Small intestine (tissue), 7 donors: ENCODE measurements at regions not wholly inside any gene's neighbourhood (a gene's known extent, or its start where the extent isn't known, plus 50 kb on each side); places are given as distances from the start of the nearest gene placed in this dataset.

Experiments used
- DNase-seq, 2 donors: peaks; one replicate each; pipeline versions ENCODE4 v3.0.0 to v3.0.0-alpha.2; 2013
- FAIRE-seq: peaks from 2 replicates; lab custom pipeline; 2012; peaks lifted over from hg19 to GRCh38; lab: Jason Lieb, UNC
- H3K27ac ChIP-seq, 3 donors: one replicate each; pipeline ENCODE4 v1.5.1; 2013; ENCODE audit warnings: low read length in 2 of 3, mild to moderate bottlenecking in 2 of 3, control low read depth in 1 of 3, inconsistent platforms in 1 of 3, low read depth in 1 of 3, moderate library complexity in 1 of 3
- H3K27me3 ChIP-seq, 3 donors: one replicate each; pipeline ENCODE4 v1.6.1; 2013; ENCODE audit warnings: low read length in 3 of 3, inconsistent platforms in 1 of 3; ENCODE audit not compliant: control insufficient read depth in 3 of 3, insufficient read depth in 3 of 3
- H3K36me3 ChIP-seq, 3 donors: one replicate each; pipeline ENCODE4 v1.6.1; 2013; ENCODE audit warnings: low read length in 3 of 3, inconsistent platforms in 1 of 3, low read depth in 1 of 3, mild to moderate bottlenecking in 1 of 3, moderate library complexity in 1 of 3; ENCODE audit not compliant: control insufficient read depth in 3 of 3, insufficient read depth in 2 of 3
- H3K4me1 ChIP-seq, 3 donors: one replicate each; pipeline ENCODE4 v1.6.1; 2013; ENCODE audit warnings: low read length in 2 of 3, inconsistent platforms in 1 of 3, low read depth in 1 of 3, mild to moderate bottlenecking in 1 of 3, moderate library complexity in 1 of 3; ENCODE audit not compliant: control insufficient read depth in 3 of 3, insufficient read depth in 2 of 3
- H3K4me3 ChIP-seq, 3 donors: one replicate each; pipeline ENCODE4 v1.5.1; 2013; ENCODE audit warnings: low read length in 3 of 3, control low read depth in 1 of 3, inconsistent platforms in 1 of 3, low read depth in 1 of 3, mild to moderate bottlenecking in 1 of 3, moderate library complexity in 1 of 3
- H3K9me3 ChIP-seq, 2 donors: one replicate each; pipeline ENCODE4 v1.6.1; 2013; ENCODE audit warnings: low read depth in 1 of 2, low read length in 1 of 2; ENCODE audit not compliant: control insufficient read depth in 2 of 2, insufficient read depth in 1 of 2
- WGBS, 3 donors: extraction: QIAGEN DNeasy Blood & Tissue Kit; methylation state at CpG; one replicate each; pipeline ENCODE4 v1.1.7; 2013; 5-methylcytosine and 5-hydroxymethylcytosine counted together
- donor health status: healthy with polysubstance abuse.
- donor health status: control.
- donor health status: control.
- donor health status: Bipolar disorder and iron deficiency.
- donor health status: healthy.

- no peaks in the 10 kb centered on the region for H3K36me3 ChIP-seq
- H3K9me3 ChIP-seq = no peaks in the 10 kb centered on the region
- H3K4me3 ChIP-seq = no peak overlapping the region
- no peaks in the 10 kb centered on the region for H3K27me3 ChIP-seq
- WGBS, 3 donors = 67 to 73% (median 70%) methylated on average over 6 of the region's 6 CpGs
- FAIRE-seq (no peak), DNase-seq (no peak)
- no peak overlapping the region for H3K27ac ChIP-seq
- no peaks in the 10 kb centered on the region for H3K4me1 ChIP-seq
These were observed 86.9 kb upstream of the IGF1 start for GRCh38 chr12:102567031-102567985.

GRCh38 chr12:102565555-102565954 is 85.2 kb upstream of the IGF1 start:
- no peak overlapping the region for H3K4me3 ChIP-seq
- no peak overlapping the region for H3K27ac ChIP-seq
- no peaks in the 10 kb centered on the region for H3K27me3 ChIP-seq
- DNase-seq (no peak), FAIRE-seq (no peak)
- 64 to 88% (median 68%) methylated on average over 3 of the region's 3 CpGs for WGBS, 3 donors
- no peaks in the 10 kb centered on the region for H3K9me3 ChIP-seq
- no peaks in the 10 kb centered on the region for H3K4me1 ChIP-seq
- no peaks in the 10 kb centered on the region for H3K36me3 ChIP-seq

- Histone ChIP-seq H3K4me3 (no peak overlapping the region), H3K9me3 (no peaks in the 10 kb centered on the region), H3K36me3 (no peaks in the 10 kb centered on the region), H3K27me3 (no peaks in the 10 kb centered on the region), H3K4me1 (no peaks in the 10 kb centered on the region), H3K27ac (no peak overlapping the region)
- WGBS, 3 donors = 50 to 76% (median 58%) methylated on average over 4 of the region's 4 CpGs
- DNase-seq = no peak
- no peak for FAIRE-seq
These were observed 83.7 kb upstream of the IGF1 start for GRCh38 chr12:102564026-102564425.

DNA sequence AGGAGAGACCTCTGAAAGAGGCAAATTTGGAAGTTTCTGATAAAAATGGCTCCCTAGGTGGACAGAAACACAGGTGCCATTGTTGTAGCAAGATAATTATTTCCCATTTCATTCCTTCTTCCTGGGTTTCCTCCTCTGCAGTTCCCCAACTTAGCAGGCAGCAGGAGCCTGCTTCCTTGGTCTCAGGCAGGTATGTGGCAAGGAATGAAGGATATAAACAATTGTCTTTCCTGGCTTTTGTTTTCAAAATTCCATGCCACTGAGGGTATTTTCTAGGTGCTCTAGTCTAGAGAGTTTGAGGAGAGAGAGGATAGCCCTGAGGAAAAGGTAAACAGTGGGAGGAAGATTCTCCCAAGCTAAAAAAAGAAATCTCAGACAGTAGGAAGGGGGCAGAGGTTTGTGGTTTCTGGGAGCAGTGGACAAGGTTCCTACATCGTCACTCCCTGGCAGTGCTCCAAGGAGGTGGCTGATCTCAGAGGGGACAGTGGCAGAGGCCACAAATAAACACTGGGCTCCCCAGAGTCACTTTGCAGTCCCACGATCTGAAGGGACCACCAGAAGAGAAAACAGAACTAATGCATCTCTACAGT is 82.6 kb upstream of the IGF1 start:
- no peak for DNase-seq

DNA sequence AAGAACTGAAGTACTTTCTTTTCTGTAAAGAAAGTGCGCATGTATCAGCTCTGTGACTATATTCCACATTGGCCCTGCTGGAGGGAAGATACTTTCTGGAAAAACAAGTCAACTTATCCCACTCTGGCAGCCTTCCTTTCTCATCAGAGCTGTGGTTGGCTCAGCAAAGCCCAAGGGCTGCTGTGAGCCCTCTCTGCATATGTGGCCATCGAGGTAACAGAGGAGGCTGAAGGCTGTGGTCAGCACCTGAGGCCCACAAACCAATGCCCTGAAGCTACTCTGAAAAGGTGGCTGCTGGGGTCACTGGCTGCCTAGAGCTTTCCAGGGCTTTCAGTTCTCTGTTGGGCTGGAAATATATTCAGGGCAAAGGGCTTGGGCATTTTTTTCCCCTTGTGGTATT is 70.8 kb upstream of the IGF1 start:
- no peaks in the 10 kb centered on the region for H3K27me3 ChIP-seq
- no peak overlapping the region for H3K27ac ChIP-seq
- H3K4me1 ChIP-seq = no peaks in the 10 kb centered on the region
- H3K36me3 ChIP-seq = no peaks in the 10 kb centered on the region
- DNase-seq (no peak), FAIRE-seq (no peak)
- 75 to 87% (median 82%) methylated on average over 2 of the region's 2 CpGs for WGBS, 3 donors
- no peak overlapping the region for H3K4me3 ChIP-seq
- no peaks in the 10 kb centered on the region for H3K9me3 ChIP-seq

More for the DNA sequence above, 82.6 kb upstream of the IGF1 start:
- Histone ChIP-seq H3K27ac (no peak overlapping the region), H3K4me3 (no peak overlapping the region), H3K4me1 (no peaks in the 10 kb centered on the region), H3K27me3 (no peaks in the 10 kb centered on the region), H3K36me3 (no peaks in the 10 kb centered on the region), H3K9me3 (no peaks in the 10 kb centered on the region)
- FAIRE-seq = no peak
- WGBS, 3 donors = 28 to 47% (median 42%) methylated on average over 2 of the region's 2 CpGs

- DNase-seq = no peak
- Histone ChIP-seq H3K27ac (no peak overlapping the region), H3K4me3 (no peak overlapping the region), H3K27me3 (no peaks in the 10 kb centered on the region), H3K9me3 (no peaks in the 10 kb centered on the region), H3K36me3 (no peaks in the 10 kb centered on the region), H3K4me1 (no peaks in the 10 kb centered on the region)
- WGBS, 3 donors = 58 to 66% (median 64%) methylated on average over 5 of the region's 5 CpGs
- no peak for FAIRE-seq
These were observed 69.3 kb upstream of the IGF1 start for GRCh38 chr12:102549691-102550090.

GRCh38 chr12:102548543-102548942 is 68.2 kb upstream of the IGF1 start:
- FAIRE-seq = no peak

DNA sequence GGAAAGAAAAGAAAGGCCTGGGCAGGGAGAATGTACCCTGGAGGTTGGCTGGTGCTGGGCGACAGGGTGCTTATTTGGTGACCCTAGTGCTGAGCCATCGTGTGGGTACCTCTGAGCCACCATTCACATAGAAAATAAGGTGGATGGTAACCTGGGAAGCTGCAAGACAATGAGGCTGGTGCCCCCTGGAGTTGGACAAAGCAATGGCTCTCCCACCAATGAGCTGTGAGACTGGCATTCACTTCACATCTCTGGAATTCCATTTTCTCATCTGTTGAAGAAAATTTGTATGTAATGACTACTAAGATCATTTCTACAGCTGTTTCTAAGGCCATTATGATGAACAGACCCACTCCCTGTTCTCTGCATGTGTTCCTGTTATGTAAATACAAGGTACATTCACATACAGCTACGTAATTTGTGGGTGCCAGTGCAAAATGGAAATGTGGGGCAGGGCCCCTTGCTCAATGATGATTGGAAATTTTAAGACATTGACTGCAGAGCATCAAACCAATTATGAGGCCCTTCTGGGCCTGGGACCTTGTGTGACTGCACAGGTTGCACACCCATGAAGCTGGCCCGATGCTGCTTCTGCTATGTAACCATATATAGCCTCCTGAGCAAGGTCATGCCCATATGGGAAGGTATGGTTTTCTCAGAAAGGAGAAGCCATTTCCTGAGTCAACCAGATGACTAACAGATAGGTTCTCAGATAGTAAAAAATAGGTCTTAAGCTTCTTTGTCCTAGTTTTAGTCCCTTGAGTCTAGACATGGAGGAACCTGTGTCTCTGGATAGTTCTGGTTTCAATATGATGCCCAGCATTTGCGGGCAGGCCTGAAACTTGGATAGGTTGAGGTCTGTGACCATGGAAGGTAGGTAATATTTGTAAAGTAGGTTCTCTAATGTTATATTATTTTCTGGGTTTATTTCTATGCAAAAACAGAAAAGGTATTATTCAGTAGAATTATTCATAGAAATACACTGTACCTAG is 63.4 kb upstream of the IGF1 start:
- WGBS, 3 donors = 68 to 74% (median 71%) methylated on average over 5 of the region's 5 CpGs

More at GRCh38 chr12:102548543-102548942, 68.2 kb upstream of the IGF1 start:
- 31 to 46% (median 37%) methylated on average over 3 of the region's 3 CpGs for WGBS, 3 donors
- Histone ChIP-seq H3K27me3 (no peaks in the 10 kb centered on the region), H3K4me1 (no peaks in the 10 kb centered on the region), H3K27ac (no peak overlapping the region), H3K36me3 (no peaks in the 10 kb centered on the region), H3K9me3 (no peaks in the 10 kb centered on the region), H3K4me3 (no peak overlapping the region)
- DNase-seq = no peak

More for the DNA sequence above, 63.4 kb upstream of the IGF1 start:
- no peaks in the 10 kb centered on the region for H3K4me1 ChIP-seq
- H3K9me3 ChIP-seq = no peaks in the 10 kb centered on the region
- no peaks in the 10 kb centered on the region for H3K36me3 ChIP-seq
- no peak for DNase-seq
- no peak for FAIRE-seq
- H3K27me3 ChIP-seq = no peaks in the 10 kb centered on the region
- no peak overlapping the region for H3K4me3 ChIP-seq
- H3K27ac ChIP-seq = no peak overlapping the region
